HG03097 (cell line): ENCODE measurements at regions not wholly inside any gene's neighbourhood (a gene's known extent, or its start where the extent isn't known, plus 50 kb on each side); places are given as distances from the start of the nearest gene placed in this dataset.

Source experiments
- ATAC-seq: cut with Tn5 transposase; IDR thresholded peaks from one replicate; pipeline ENCODE4 v1.9.1; 2021; ENCODE audit not compliant: unreplicated experiment, low FRiP score

- no peak for ATAC-seq
Observed at GRCh38 chr21:35421221-35421620, 372.1 kb upstream of the RUNX1 start.

- ATAC-seq: no peak
Observed at GRCh38 chr21:35420656-35421055, 371.6 kb upstream of the RUNX1 start.

- no peak for ATAC-seq
Observed at GRCh38 chr21:35417762-35418161, 368.7 kb upstream of the RUNX1 start.

- ATAC-seq: no peak
Observed at GRCh38 chr21:35416866-35417489, 367.9 kb upstream of the RUNX1 start.

GRCh38 chr21:35414507-35415139, 365.5 kb upstream of the RUNX1 start:
- no peak for ATAC-seq

- no peak for ATAC-seq
Observed at GRCh38 chr21:35414056-35414455, 365.0 kb upstream of the RUNX1 start.

- ATAC-seq: no peak
Observed at GRCh38 chr21:35412231-35412630, 363.1 kb upstream of the RUNX1 start.

- ATAC-seq: no peak
Observed at GRCh38 chr21:35411434-35411833, 362.3 kb upstream of the RUNX1 start.

- no peak for ATAC-seq
Observed at GRCh38 chr21:35410656-35411055, 361.6 kb upstream of the RUNX1 start.

GRCh38 chr21:35410123-35410522, 361.0 kb upstream of the RUNX1 start:
- ATAC-seq: no peak

- ATAC-seq: no peak
Observed at GRCh38 chr21:35408401-35408800, 359.3 kb upstream of the RUNX1 start.

- ATAC-seq: no peak
Observed at GRCh38 chr21:35406635-35407034, 357.5 kb upstream of the RUNX1 start.

- ATAC-seq: no peak
Observed at GRCh38 chr21:35405981-35406380, 356.9 kb upstream of the RUNX1 start.

- no peak for ATAC-seq
Observed at GRCh38 chr21:35404247-35404646, 355.1 kb upstream of the RUNX1 start.

GRCh38 chr21:35402061-35402460, 353.0 kb upstream of the RUNX1 start:
- ATAC-seq: no peak

GRCh38 chr21:35401476-35401875, 352.4 kb upstream of the RUNX1 start:
- no peak for ATAC-seq

GRCh38 chr21:35400233-35400939, 351.3 kb upstream of the RUNX1 start:
- ATAC-seq: no peak

- ATAC-seq: no peak
Observed at GRCh38 chr21:35399706-35400105, 350.6 kb upstream of the RUNX1 start.

- ATAC-seq: no peak
Observed at GRCh38 chr21:35399002-35399530, 350.0 kb upstream of the RUNX1 start.

- ATAC-seq: no peak
Observed at GRCh38 chr21:35398346-35398982, 349.4 kb upstream of the RUNX1 start.

- ATAC-seq: no peak
Observed at GRCh38 chr21:35397781-35398180, 348.7 kb upstream of the RUNX1 start.
